Hepatocyte (in vitro differentiated cells): ENCODE measurements at regions not wholly inside any gene's neighbourhood (a gene's known extent, or its start where the extent isn't known, plus 50 kb on each side); places are given as distances from the start of the nearest gene placed in this dataset.

Source experiments
- DNase-seq: peaks from one replicate; pipeline ENCODE4 v3.0.0-alpha.2; 2016; ENCODE audit warnings: low spot score
- H2AFZ ChIP-seq: fragments of 200-600 bp; sonication (generic); 2 replicates; pipeline ENCODE4 v1.6.0; 2016; ENCODE audit warnings: antibody characterized with exemption, mild to moderate bottlenecking
- H3K27ac ChIP-seq: fragments of 200-600 bp; sonication (generic); 2 replicates; pipeline ENCODE4 v1.5.1; 2016; ENCODE audit warnings: mild to moderate bottlenecking
- H3K27me3 ChIP-seq: fragments of 200-600 bp; sonication (generic); 2 replicates; pipeline ENCODE4 v1.6.1; 2016
- H3K36me3 ChIP-seq: fragments of 200-600 bp; sonication (generic); replicated peaks from 2 replicates; pipeline ENCODE4 v1.5.1; 2016; ENCODE audit warnings: low read depth; ENCODE audit not compliant: insufficient read depth
- H3K4me1 ChIP-seq: fragments of 200-600 bp; sonication (generic); 2 replicates; pipeline ENCODE4 v1.5.1; 2016; ENCODE audit warnings: mild to moderate bottlenecking, moderate library complexity; ENCODE audit not compliant: insufficient read depth
- H3K4me2 ChIP-seq: fragments of 200-600 bp; sonication (generic); 2 replicates; pipeline ENCODE4 v1.6.0; 2016
- H3K4me3 ChIP-seq: fragments of 200-600 bp; sonication (generic); 2 replicates; pipeline ENCODE4 v1.5.1; 2016; ENCODE audit warnings: mild to moderate bottlenecking
- H3K79me2 ChIP-seq: fragments of 200-600 bp; sonication (generic); 2 replicates; pipeline ENCODE4 v1.6.0; 2017; ENCODE audit warnings: mild to moderate bottlenecking
- H3K9me2 ChIP-seq: fragments of 200-600 bp; sonication (generic); replicated peaks from 2 replicates; pipeline ENCODE4 v1.6.0; 2017; ENCODE audit warnings: mild to moderate bottlenecking; ENCODE audit not compliant: insufficient read depth
- H3K9me3 ChIP-seq: fragments of 200-600 bp; sonication (generic); 2 replicates; pipeline ENCODE4 v1.5.1; 2016; ENCODE audit warnings: low read depth, mild to moderate bottlenecking
- H4K20me1 ChIP-seq: fragments of 200-600 bp; sonication (generic); 2 replicates; pipeline ENCODE4 v1.6.0; 2016; ENCODE audit warnings: mild to moderate bottlenecking; ENCODE audit not compliant: insufficient read depth, poor library complexity, severe bottlenecking
- EZH2 ChIP-seq: fragments of 200-600 bp; sonication (generic); IDR thresholded peaks from 2 replicates; pipeline ENCODE4 v1.6.1; 2016; ENCODE audit warnings: antibody characterized with exemption, mild to moderate bottlenecking, borderline replicate concordance
- EZH2phosphoT487 ChIP-seq: fragments of 200-600 bp; sonication (generic); IDR thresholded peaks from one replicate; pipeline ENCODE4 v1.6.1; 2018; ENCODE audit warnings: antibody characterized with exemption, mild to moderate bottlenecking, low read depth, moderate library complexity; ENCODE audit not compliant: unreplicated experiment, severe bottlenecking
- WGBS: methylation state at CpG from one replicate; pipeline ENCODE4 v1.1.6; 2016; ENCODE audit warnings: low lambda C conversion rate; ENCODE audit errors: missing lambda C conversion rate; 5-methylcytosine and 5-hydroxymethylcytosine counted together
- TF ChIP-seq, protein P1 (sequence below): fragments of 200-600 bp; sonication (generic); IDR thresholded peaks from 2 replicates; pipeline ENCODE4 v1.5.1; 2016; ENCODE audit warnings: antibody characterized with exemption, mild to moderate bottlenecking; ENCODE audit not compliant: poor library complexity

DNA sequence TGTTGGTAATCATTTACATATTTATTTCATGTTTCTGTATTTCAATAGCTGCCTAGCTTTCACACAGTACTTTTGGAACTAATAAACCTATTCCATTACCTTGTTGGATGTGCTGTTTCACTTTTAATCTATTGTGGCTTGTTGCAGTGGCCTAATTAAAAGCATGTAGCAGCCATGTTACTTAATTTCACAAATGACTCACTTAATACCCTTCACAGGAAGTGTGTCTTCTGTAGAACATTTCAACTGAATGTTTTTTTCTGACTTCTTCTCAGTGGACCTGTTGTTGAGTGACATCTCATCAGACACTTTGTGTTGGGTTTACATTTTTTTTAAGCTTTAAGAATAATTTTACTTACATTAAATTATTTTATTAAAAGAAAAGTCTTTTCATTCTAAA lies 260.5 kb upstream of the THUMPD2 start:
- H3K27me3 ChIP-seq = no peaks in the 10 kb centered on the region
- no peaks in the 10 kb centered on the region for H3K9me2 ChIP-seq
- H2AFZ ChIP-seq = no peak overlapping the region
- no peaks in the 10 kb centered on the region for H3K4me1 ChIP-seq
- no peaks in the 10 kb centered on the region for H3K79me2 ChIP-seq
- no peaks in the 10 kb centered on the region for H4K20me1 ChIP-seq
- DNase-seq = no peak
- TF ChIP-seq, protein P1, sequence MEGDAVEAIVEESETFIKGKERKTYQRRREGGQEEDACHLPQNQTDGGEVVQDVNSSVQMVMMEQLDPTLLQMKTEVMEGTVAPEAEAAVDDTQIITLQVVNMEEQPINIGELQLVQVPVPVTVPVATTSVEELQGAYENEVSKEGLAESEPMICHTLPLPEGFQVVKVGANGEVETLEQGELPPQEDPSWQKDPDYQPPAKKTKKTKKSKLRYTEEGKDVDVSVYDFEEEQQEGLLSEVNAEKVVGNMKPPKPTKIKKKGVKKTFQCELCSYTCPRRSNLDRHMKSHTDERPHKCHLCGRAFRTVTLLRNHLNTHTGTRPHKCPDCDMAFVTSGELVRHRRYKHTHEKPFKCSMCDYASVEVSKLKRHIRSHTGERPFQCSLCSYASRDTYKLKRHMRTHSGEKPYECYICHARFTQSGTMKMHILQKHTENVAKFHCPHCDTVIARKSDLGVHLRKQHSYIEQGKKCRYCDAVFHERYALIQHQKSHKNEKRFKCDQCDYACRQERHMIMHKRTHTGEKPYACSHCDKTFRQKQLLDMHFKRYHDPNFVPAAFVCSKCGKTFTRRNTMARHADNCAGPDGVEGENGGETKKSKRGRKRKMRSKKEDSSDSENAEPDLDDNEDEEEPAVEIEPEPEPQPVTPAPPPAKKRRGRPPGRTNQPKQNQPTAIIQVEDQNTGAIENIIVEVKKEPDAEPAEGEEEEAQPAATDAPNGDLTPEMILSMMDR = no peak
- TF ChIP-seq EZH2phosphoT487 (no peak), EZH2 (no peak)
- H3K4me2 ChIP-seq = no peak overlapping the region
- H3K27ac ChIP-seq = no peak overlapping the region
- no peak overlapping the region for H3K4me3 ChIP-seq
- H3K36me3 ChIP-seq = no peaks in the 10 kb centered on the region
- H3K9me3 ChIP-seq = no peaks in the 10 kb centered on the region

DNA sequence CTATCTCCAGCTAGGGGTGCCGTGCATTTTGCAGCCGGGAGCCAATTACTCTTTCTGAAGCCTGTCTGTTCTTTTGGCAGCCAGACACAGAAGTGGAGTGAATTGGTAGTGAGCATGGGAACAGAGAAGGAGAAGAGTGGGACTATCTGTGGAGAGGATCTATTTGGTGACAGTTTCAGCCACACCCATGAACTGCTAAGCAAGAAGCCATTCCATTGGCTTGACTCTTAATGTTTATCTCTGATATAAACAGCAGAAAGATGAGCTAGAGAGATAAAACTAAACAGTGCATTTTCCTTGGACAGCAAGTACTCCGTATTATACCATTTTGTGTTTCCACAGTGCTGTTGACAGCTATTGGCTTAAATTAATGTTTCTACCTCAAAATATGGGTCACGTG lies 259.6 kb upstream of the THUMPD2 start:
- H3K9me3 ChIP-seq = no peaks in the 10 kb centered on the region
- no peaks in the 10 kb centered on the region for H4K20me1 ChIP-seq
- H3K4me3 ChIP-seq = no peak overlapping the region
- TF ChIP-seq EZH2phosphoT487 (no peak), EZH2 (no peak)
- TF ChIP-seq, protein P1 = no peak
- no peak overlapping the region for H2AFZ ChIP-seq
- no peak for DNase-seq
- H3K27me3 ChIP-seq = no peaks in the 10 kb centered on the region
- 78% methylated on average over 4 of the region's 4 CpGs for WGBS
- H3K9me2 ChIP-seq = no peaks in the 10 kb centered on the region
- no peak overlapping the region for H3K4me2 ChIP-seq
- H3K79me2 ChIP-seq = no peaks in the 10 kb centered on the region
- no peaks in the 10 kb centered on the region for H3K4me1 ChIP-seq
- peak overlapping the region; percentile 32 for H3K27ac ChIP-seq
- no peaks in the 10 kb centered on the region for H3K36me3 ChIP-seq

DNA sequence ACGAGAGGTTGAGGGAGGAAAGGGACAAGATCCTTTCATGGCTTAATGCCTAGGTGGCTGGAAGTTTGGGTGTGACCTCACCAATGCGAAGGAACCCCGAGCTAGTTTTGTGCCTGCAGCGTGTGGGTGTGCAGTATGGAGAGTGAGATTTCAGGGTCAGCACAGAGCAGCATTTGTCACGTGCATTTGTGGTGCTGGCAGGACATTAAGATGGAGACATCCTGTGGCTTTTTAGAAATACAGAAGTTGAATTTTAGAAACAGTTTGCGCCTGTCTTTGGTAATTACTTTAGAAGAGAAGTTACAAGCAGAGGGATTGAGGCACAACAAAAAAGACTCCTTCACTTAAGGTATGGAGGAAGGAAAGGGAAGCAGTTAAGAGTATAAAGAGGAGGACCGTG lies 258.2 kb upstream of the THUMPD2 start:
- Histone ChIP-seq H3K36me3 (no peaks in the 10 kb centered on the region), H3K27me3 (no peaks in the 10 kb centered on the region), H3K79me2 (no peaks in the 10 kb centered on the region), H3K9me3 (no peaks in the 10 kb centered on the region), H3K4me3 (no peak overlapping the region), H4K20me1 (no peaks in the 10 kb centered on the region), H3K27ac (no peak overlapping the region), H3K9me2 (no peaks in the 10 kb centered on the region), H2AFZ (no peak overlapping the region), H3K4me2 (no peak overlapping the region), H3K4me1 (no peaks in the 10 kb centered on the region)
- 93% methylated on average over 7 of the region's 7 CpGs for WGBS
- DNase-seq = no peak
- TF ChIP-seq EZH2 (no peak), EZH2phosphoT487 (no peak)
- TF ChIP-seq, protein P1 = no peak

DNA sequence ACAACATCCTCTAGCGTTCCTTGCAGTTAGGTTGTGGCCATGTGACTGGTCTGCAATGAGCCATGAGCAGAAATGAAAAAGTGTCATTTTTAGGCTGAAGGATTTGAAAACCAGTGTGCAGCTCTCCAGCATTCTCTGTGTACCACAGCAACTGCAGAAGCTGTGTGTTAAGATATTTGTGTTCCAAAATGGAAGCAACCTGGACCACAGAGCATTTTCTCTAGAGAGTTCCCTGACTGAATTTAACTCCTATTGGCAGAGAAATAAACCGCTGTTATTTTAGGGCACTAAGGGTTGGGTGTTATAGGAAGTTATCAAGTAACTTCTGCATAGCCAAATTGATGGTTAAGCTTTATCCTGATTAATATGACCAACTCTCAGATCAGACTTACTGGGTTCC lies 257.2 kb upstream of the THUMPD2 start:
- Histone ChIP-seq H3K9me2 (no peaks in the 10 kb centered on the region), H2AFZ (no peak overlapping the region), H3K27ac (no peak overlapping the region), H3K9me3 (no peaks in the 10 kb centered on the region), H4K20me1 (no peaks in the 10 kb centered on the region), H3K27me3 (no peaks in the 10 kb centered on the region), H3K79me2 (no peaks in the 10 kb centered on the region), H3K4me2 (no peak overlapping the region), H3K4me3 (no peak overlapping the region), H3K4me1 (no peaks in the 10 kb centered on the region), H3K36me3 (no peaks in the 10 kb centered on the region)
- 90% methylated on average over 2 of the region's 2 CpGs for WGBS
- no peak for DNase-seq
- TF ChIP-seq, protein P1 = no peak
- no peak for TF ChIP-seq EZH2
- TF ChIP-seq EZH2phosphoT487 = no peak
